Endodermal cell (in vitro differentiated cells): ENCODE measurements at regions not wholly inside any gene's neighbourhood (a gene's known extent, or its start where the extent isn't known, plus 50 kb on each side); places are given as distances from the start of the nearest gene placed in this dataset.
A peak's percentile ranks its signal among the peaks of the same experiment; 100 is the strongest.

Experiments used
- DNase-seq: peaks from one replicate; pipeline ENCODE4 v3.0.0-alpha.2; 2017
- H3K27ac ChIP-seq: 2 replicates; pipeline ENCODE4 v1.5.1; 2013; ENCODE audit warnings: mild to moderate bottlenecking, low read depth, low read length, moderate library complexity
- H3K27me3 ChIP-seq: 2 replicates; pipeline ENCODE4 v1.6.1; 2013; ENCODE audit warnings: mild to moderate bottlenecking, low read length, moderate library complexity; ENCODE audit not compliant: insufficient read depth, control insufficient read depth, poor library complexity, severe bottlenecking
- H3K36me3 ChIP-seq: 2 replicates; pipeline ENCODE4 v1.7.0; 2013; ENCODE audit warnings: mild to moderate bottlenecking, low read length, moderate library complexity; ENCODE audit not compliant: control insufficient read depth, insufficient read depth
- H3K4me1 ChIP-seq: one replicate; pipeline ENCODE4 v1.7.0; 2013; ENCODE audit warnings: low read length; ENCODE audit not compliant: control insufficient read depth, insufficient read depth
- H3K4me3 ChIP-seq: 2 replicates; pipeline ENCODE4 v1.5.1; 2013; ENCODE audit warnings: mild to moderate bottlenecking, low read length, moderate library complexity
- H3K9ac ChIP-seq: 2 replicates; pipeline ENCODE4 v1.6.1; 2013; ENCODE audit warnings: mild to moderate bottlenecking, low read length, moderate library complexity; ENCODE audit not compliant: poor library complexity, severe bottlenecking; ENCODE audit errors: extremely low read depth
- H3K9me3 ChIP-seq: 2 replicates; pipeline ENCODE4 v1.6.1; 2013; ENCODE audit warnings: mild to moderate bottlenecking, low read length, moderate library complexity; ENCODE audit not compliant: control insufficient read depth
- H3K27ac Mint-ChIP-seq: 2 replicates; pipeline ENCODE4 v1.8.0; 2020; ENCODE audit warnings: mixed read lengths
- H3K27me3 Mint-ChIP-seq: 2 replicates; pipeline ENCODE4 v1.8.0; 2021; ENCODE audit warnings: mild to moderate bottlenecking, mixed read lengths; ENCODE audit not compliant: insufficient read depth
- H3K36me3 Mint-ChIP-seq: 2 replicates; pipeline ENCODE4 v1.8.0; 2020; ENCODE audit warnings: low read depth, mixed read lengths
- H3K4me1 Mint-ChIP-seq: 2 replicates; pipeline ENCODE4 v1.8.0; 2020; ENCODE audit warnings: mixed read lengths
- H3K4me3 Mint-ChIP-seq: 2 replicates; pipeline ENCODE4 v1.8.0; 2020; ENCODE audit warnings: mild to moderate bottlenecking, moderate library complexity, mixed read lengths
- H3K9me3 Mint-ChIP-seq: 2 replicates; pipeline ENCODE4 v1.8.0; 2020; ENCODE audit warnings: mild to moderate bottlenecking, mixed read lengths
- WGBS, 2 experiments: methylation state at CpG; one replicate each; pipeline versions ENCODE4 v1.1.5 to v1.1.7; 2013; ENCODE audit warnings: missing lambda C conversion rate in 2 of 2, mixed read lengths in 1 of 2; ENCODE audit not compliant: insufficient coverage in 1 of 2, insufficient read length in 1 of 2; 5-methylcytosine and 5-hydroxymethylcytosine counted together
- TF ChIP-seq, protein P1 (sequence below): fragments of 200-600 bp; sonication (generic); conservative IDR thresholded peaks from 2 replicates; pipeline ENCODE4 v1.5.0; 2021; ENCODE audit warnings: antibody characterized with exemption, mild to moderate bottlenecking

DNA sequence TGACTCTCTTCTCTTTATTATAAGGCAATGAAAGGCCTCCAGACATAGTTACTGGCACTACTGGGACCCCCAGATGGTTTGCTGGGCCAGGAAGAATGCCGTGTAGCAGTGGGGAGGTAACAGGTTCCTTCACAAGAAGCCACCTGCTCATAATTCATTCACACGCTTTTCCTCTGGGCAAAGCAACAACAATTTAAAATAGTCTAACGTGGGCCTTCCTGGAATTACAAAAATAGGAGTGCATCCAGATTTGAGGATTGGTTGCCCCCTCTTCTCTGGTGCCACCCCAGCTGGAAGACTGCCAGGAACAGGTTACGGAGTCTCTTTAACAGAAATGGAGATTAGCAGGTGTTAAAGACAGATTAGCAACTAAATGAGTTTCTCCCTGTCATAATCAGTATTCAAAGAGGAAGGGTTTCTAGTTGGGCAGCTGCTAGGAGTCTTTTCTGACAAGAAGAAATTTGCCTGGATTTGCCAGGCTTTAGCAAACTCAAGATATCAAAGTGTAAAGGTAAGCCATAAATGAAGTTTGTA lies 409.6 kb downstream of the NPIPA8 start:
- no peak overlapping the region for H3K27ac Mint-ChIP-seq
- no peaks in the 10 kb centered on the region for H3K27me3 ChIP-seq
- no peaks in the 10 kb centered on the region for H3K27me3 Mint-ChIP-seq
- H3K9ac ChIP-seq = no peak overlapping the region
- DNase-seq = no peak
- TF ChIP-seq, protein P1, sequence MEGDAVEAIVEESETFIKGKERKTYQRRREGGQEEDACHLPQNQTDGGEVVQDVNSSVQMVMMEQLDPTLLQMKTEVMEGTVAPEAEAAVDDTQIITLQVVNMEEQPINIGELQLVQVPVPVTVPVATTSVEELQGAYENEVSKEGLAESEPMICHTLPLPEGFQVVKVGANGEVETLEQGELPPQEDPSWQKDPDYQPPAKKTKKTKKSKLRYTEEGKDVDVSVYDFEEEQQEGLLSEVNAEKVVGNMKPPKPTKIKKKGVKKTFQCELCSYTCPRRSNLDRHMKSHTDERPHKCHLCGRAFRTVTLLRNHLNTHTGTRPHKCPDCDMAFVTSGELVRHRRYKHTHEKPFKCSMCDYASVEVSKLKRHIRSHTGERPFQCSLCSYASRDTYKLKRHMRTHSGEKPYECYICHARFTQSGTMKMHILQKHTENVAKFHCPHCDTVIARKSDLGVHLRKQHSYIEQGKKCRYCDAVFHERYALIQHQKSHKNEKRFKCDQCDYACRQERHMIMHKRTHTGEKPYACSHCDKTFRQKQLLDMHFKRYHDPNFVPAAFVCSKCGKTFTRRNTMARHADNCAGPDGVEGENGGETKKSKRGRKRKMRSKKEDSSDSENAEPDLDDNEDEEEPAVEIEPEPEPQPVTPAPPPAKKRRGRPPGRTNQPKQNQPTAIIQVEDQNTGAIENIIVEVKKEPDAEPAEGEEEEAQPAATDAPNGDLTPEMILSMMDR = no peak
- peak overlapping the region; percentile 75 for H3K27ac ChIP-seq
- H3K4me1 ChIP-seq = no peaks in the 10 kb centered on the region
- no peak overlapping the region for H3K4me3 Mint-ChIP-seq
- H3K36me3 ChIP-seq = no peaks in the 10 kb centered on the region
- H3K36me3 Mint-ChIP-seq = no peaks in the 10 kb centered on the region
- 75 to 92% methylated on average over 2 to 4 of the region's 4 CpGs for WGBS, 2 experiments
- H3K9me3 Mint-ChIP-seq = peaks cover 22% of the 10 kb centered on the region
- peaks cover 12% of the 10 kb centered on the region for H3K9me3 ChIP-seq
- peaks cover 6% of the 10 kb centered on the region for H3K4me1 Mint-ChIP-seq
- no peak overlapping the region for H3K4me3 ChIP-seq

DNA sequence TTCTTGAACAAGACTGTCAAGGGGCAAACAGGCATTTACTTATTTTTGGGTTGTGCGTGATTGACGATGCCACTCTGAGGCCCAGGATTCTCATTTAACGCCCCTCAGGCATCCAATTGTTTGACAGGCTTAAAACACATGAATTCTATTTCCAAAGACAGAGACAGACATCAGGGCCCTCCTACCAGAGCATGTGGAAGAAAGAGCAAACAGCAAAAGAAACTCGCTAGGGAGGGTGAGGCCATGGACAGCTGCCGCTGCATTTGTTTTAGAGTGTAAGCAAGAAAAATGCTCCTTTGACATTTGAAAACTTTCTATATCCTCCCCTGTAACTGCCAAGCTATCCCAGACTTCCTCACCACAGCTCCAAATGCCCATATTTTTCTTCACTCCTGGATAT lies 410.1 kb downstream of the NPIPA8 start:
- H3K9me3 ChIP-seq = peaks cover 16% of the 10 kb centered on the region
- no peak overlapping the region for H3K4me3 ChIP-seq
- no peaks in the 10 kb centered on the region for H3K36me3 ChIP-seq
- Mint-ChIP-seq H3K36me3 (no peaks in the 10 kb centered on the region), H3K27me3 (no peaks in the 10 kb centered on the region), H3K4me3 (no peak overlapping the region), H3K9me3 (peaks cover 26% of the 10 kb centered on the region), H3K4me1 (peaks cover 6% of the 10 kb centered on the region), H3K27ac (no peak overlapping the region)
- TF ChIP-seq, protein P1 = no peak
- H3K4me1 ChIP-seq = no peaks in the 10 kb centered on the region
- DNase-seq = no peak
- H3K9ac ChIP-seq = no peak overlapping the region
- no peaks in the 10 kb centered on the region for H3K27me3 ChIP-seq
- peak overlapping the region; percentile 75 for H3K27ac ChIP-seq
- WGBS, 2 experiments = 81 to 85% methylated on average over 4 to 5 of the region's 5 CpGs

DNA sequence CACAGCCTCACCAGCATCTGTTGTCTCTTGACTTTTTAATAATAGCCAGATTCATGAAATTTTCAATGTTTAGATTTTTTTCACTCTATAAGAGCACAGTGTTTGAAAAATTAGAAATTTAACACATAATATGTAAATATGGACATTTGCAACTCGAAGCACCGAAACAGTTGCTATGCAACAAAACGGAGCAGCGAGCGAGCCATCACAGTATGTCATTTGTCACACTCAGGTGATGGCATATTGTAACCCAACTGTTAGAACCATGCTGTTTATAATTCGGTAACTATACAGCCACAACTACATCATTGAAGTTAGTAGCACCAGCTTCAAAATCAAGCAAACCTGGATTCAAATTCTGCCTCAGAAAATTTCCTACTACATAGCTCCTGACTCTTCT lies 410.8 kb downstream of the NPIPA8 start:
- DNase-seq = no peak
- no peaks in the 10 kb centered on the region for H3K27me3 Mint-ChIP-seq

More for the DNA sequence above, 410.8 kb downstream of the NPIPA8 start:
- Mint-ChIP-seq H3K9me3 (peaks cover 28% of the 10 kb centered on the region), H3K36me3 (no peaks in the 10 kb centered on the region), H3K4me1 (peaks cover 6% of the 10 kb centered on the region), H3K27ac (no peak overlapping the region), H3K4me3 (no peak overlapping the region)
- H3K4me1 ChIP-seq = no peaks in the 10 kb centered on the region
- H3K9me3 ChIP-seq = peaks cover 22% of the 10 kb centered on the region
- H3K36me3 ChIP-seq = no peaks in the 10 kb centered on the region
- TF ChIP-seq, protein P1 = no peak
- 87 to 93% methylated on average over 6 of the region's 6 CpGs for WGBS, 2 experiments
- H3K4me3 ChIP-seq = no peak overlapping the region
- H3K27me3 ChIP-seq = no peaks in the 10 kb centered on the region
- H3K27ac ChIP-seq = no peak overlapping the region
- H3K9ac ChIP-seq = no peak overlapping the region
